BJ (cell line): ENCODE measurements at regions not wholly inside any gene's neighbourhood (a gene's known extent, or its start where the extent isn't known, plus 50 kb on each side); places are given as distances from the start of the nearest gene placed in this dataset.
"Not testable (repeated sequence)": the region's sequence is repeated elsewhere in the genome, so short reads cannot be mapped to it uniquely, and the experiment has no call there.

Source experiments
- CTCF ChIA-PET: fragments of 350-600 bp; formaldehyde crosslinking; extraction: SDS; loops from one replicate; lab custom pipeline; 2021; ENCODE audit warnings: antibody characterized with exemption, inconsistent platforms; lab: Yijun Ruan, JAX
- POLR2A ChIA-PET: fragments of 300-600 bp; sonication (Branson Sonifier 250); formaldehyde crosslinking; extraction: SDS; loops from one replicate; lab custom pipeline; 2021; ENCODE audit warnings: antibody characterized with exemption; lab: Charles Lee
- DNase-seq: peaks from one replicate; pipeline ENCODE4 v3.0.0-alpha.2; 2011; ENCODE audit warnings: low read depth
- H3K27me3 ChIP-seq: 2 replicates; pipeline ENCODE4 v1.6.0; 2011; ENCODE audit warnings: low read length; ENCODE audit not compliant: control insufficient read depth, insufficient read depth
- H3K36me3 ChIP-seq: 2 replicates; pipeline ENCODE4 v1.5.1; 2011; ENCODE audit warnings: low read length; ENCODE audit not compliant: control insufficient read depth, insufficient read depth
- H3K4me3 ChIP-seq: 2 replicates; pipeline ENCODE4 v1.5.1; 2011; ENCODE audit warnings: low read depth, mild to moderate bottlenecking, control low read depth, low read length
- TF ChIP-seq, protein P1 (sequence below): IDR thresholded peaks from 2 replicates; pipeline ENCODE4 v1.5.1; 2011; ENCODE audit warnings: low read depth, mild to moderate bottlenecking, control low read depth, inconsistent platforms, low read length, moderate library complexity; ENCODE audit not compliant: insufficient read depth

DNA sequence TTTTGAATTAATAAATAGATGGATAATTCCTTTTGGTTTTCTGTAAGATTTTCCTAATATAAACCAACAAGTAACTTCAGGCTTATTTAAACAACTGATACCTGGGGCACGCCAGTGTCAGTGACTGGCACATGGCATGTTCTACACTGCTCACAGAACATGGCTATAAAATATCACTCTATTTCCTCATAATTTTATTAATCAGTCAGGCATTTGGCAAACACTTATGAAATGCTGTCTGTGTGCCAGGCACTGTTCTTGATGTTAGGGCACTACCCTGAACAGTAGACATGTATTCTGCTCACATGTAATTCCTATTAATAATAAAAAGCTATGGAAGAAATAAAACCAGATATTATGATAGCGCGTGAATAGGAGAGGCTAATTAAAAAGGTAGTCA is 661.0 kb downstream of the DTWD2 start:
- CTCF ChIA-PET, result interaction anchor here (0.6 kb wide), 1 partner anchor 288 kb away, joined by 3 read pairs; no protein-coding TSS in a partner anchor
- TF ChIP-seq, protein P1, sequence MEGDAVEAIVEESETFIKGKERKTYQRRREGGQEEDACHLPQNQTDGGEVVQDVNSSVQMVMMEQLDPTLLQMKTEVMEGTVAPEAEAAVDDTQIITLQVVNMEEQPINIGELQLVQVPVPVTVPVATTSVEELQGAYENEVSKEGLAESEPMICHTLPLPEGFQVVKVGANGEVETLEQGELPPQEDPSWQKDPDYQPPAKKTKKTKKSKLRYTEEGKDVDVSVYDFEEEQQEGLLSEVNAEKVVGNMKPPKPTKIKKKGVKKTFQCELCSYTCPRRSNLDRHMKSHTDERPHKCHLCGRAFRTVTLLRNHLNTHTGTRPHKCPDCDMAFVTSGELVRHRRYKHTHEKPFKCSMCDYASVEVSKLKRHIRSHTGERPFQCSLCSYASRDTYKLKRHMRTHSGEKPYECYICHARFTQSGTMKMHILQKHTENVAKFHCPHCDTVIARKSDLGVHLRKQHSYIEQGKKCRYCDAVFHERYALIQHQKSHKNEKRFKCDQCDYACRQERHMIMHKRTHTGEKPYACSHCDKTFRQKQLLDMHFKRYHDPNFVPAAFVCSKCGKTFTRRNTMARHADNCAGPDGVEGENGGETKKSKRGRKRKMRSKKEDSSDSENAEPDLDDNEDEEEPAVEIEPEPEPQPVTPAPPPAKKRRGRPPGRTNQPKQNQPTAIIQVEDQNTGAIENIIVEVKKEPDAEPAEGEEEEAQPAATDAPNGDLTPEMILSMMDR, result no peak
- POLR2A ChIA-PET, result no interaction called here
- no peaks in the 10 kb centered on the region for H3K27me3 ChIP-seq
- H3K4me3 ChIP-seq, result no peak overlapping the region
- H3K36me3 ChIP-seq, result no peaks in the 10 kb centered on the region
- no peak for DNase-seq

DNA sequence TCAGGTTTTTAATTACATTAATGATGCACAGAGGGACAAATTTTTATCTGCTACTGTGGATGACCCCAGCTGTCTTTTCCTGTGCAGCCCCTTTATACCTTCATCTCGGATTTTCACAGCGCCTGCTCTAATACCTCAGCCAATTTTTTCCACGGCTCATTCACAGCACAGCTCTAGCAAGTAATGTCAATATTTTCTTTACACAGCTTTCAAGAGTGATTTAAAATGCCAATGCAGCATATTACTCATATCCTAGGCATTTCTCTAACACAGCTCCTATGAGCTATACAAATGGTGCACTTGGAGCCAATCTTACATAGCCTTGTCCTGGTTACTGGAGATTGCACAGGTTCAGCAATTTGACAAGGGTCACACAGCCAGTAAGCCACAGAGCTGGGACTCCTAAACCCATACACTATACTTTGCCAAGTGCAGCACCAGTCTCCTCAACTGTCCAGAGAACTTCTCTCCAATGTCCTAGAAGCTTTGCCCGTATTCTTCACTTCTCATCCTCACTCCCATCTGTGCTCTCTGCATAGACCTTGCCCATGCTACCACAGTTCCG is 661.8 kb downstream of the DTWD2 start:
- no peaks in the 10 kb centered on the region for H3K27me3 ChIP-seq
- DNase-seq, result no peak
- no peak overlapping the region for H3K4me3 ChIP-seq
- H3K36me3 ChIP-seq, result no peaks in the 10 kb centered on the region
- POLR2A ChIA-PET, result interaction anchor here (0.6 kb wide), 1 partner anchor 14 kb away, joined by 4 read pairs; no protein-coding TSS in a partner anchor
- CTCF ChIA-PET, result interaction anchor here (0.7 kb wide), 1 partner anchor 9 kb away, joined by 3 read pairs; no protein-coding TSS in a partner anchor
- TF ChIP-seq, protein P1, result no peak

DNA sequence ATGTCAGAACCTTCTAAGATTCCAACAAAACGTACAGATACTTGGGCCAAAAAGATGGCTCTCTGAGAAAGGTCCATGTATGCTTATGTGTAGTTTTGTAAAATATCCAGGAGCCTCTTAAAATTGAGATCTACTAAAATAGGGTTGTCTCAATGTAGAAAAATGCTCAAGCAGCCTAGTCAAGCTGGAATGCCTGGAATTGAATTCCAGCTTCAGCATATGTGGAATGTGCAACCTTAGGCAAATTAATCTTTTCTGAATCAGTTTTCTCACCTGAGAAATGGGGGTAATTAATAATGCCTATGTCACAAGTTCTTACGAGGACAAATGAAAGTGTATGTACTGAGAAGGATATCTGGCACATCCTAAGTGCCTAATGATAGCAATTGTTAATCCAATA is 662.4 kb downstream of the DTWD2 start:
- Histone ChIP-seq H3K4me3 (no peak overlapping the region), H3K27me3 (no peaks in the 10 kb centered on the region), H3K36me3 (no peaks in the 10 kb centered on the region)
- ChIA-PET CTCF (interaction anchor here (0.7 kb wide), 1 partner anchor 9 kb away, joined by 3 read pairs; no protein-coding TSS in a partner anchor), POLR2A (no interaction called here)
- no peak for DNase-seq
- TF ChIP-seq, protein P1, result no peak

DNA sequence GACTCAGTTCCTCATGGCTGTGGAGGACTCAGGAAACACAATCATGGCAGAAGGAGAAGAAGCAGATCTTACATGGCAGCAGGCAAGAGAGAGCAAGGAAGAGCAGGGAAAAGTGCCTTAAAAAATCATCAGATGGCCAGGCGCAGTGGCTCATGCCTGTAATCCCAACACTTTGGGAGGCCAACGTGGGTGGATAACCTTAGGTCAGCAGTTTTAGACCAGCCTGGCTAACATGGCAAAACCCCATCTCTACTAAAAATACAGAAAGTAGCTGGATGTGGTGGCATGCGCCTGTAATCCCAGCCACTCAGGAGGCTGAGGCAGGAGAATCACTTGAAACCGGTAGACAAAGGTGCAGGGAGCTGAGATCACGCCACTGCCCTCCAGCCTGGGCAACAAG is 664.6 kb downstream of the DTWD2 start:
- H3K4me3 ChIP-seq, H3K36me3 ChIP-seq, DNase-seq, POLR2A ChIA-PET, CTCF ChIA-PET, H3K27me3 ChIP-seq: not testable (repeated sequence)

DNA sequence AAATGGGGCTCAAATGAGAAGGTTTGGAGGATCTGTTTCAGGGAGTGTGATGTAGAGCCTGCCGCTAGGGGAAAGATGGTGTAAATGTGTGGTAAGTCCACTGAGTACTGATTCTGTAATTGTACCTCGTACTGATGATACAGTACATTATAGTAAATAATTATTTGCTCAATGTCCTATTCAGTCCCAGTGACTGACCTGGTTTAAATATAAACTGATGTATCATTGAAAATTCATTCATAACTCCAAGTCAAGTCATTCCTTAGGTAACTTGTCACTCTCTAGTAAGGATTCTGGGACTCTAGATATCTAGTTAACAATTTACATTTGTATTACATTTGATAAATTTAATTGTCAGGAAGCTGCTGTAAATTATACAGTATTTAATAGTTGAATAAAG is 667.3 kb downstream of the DTWD2 start:
- no peak for DNase-seq
- no peaks in the 10 kb centered on the region for H3K36me3 ChIP-seq
- TF ChIP-seq, protein P1, result no peak
- no peaks in the 10 kb centered on the region for H3K27me3 ChIP-seq
- CTCF ChIA-PET, result no interaction called here
- H3K4me3 ChIP-seq, result no peak overlapping the region
- POLR2A ChIA-PET, result no interaction called here

DNA sequence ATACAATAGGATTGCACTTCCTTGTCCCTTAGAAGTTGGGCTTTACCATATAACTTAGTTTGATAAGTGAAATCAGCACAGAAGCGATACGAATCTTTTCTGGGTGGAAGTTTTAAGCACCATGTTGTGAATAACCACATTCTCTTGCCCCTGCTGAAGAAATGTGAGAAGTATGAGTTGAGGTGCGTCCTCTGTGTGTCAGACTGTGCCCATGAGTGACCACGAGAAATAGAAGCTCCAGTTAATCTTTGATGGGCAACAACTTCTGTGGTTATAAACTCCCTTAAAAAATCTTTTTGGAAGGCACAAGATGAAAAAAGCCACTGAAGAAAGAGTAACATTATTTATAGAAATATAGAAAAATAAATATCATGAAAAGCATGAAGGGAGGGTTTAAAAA is 668.2 kb downstream of the DTWD2 start:
- no peaks in the 10 kb centered on the region for H3K36me3 ChIP-seq
- H3K27me3 ChIP-seq, result no peaks in the 10 kb centered on the region
- CTCF ChIA-PET, result no interaction called here
- TF ChIP-seq, protein P1, result no peak
- no peak overlapping the region for H3K4me3 ChIP-seq
- DNase-seq, result no peak
- POLR2A ChIA-PET, result no interaction called here
